K562 (cell line): ENCODE measurements at regions not wholly inside any gene's neighbourhood (a gene's known extent, or its start where the extent isn't known, plus 50 kb on each side); places are given as distances from the start of the nearest gene placed in this dataset.

Source experiments
- ATAC-seq: fragments of 200-7000 bp; cut with Tn5 transposase; 3 replicates; pipeline ENCODE4 v1.9.1; 2020; ENCODE audit warnings: moderate library complexity
- BruUV-seq: library from RNA; stranded (reverse); fragments of 400-500 nt; replicated peaks from 2 replicates; lab custom pipeline; 2021; lab: Mats Ljungman, UMichigan
- CTCF ChIA-PET: fragments of 300-600 bp; formaldehyde crosslinking; extraction: SDS; loops from one replicate; lab custom pipeline; 2021; ENCODE audit warnings: low intra/inter-chr PET ratio; lab: Yijun Ruan, JAX
- POLR2A ChIA-PET: fragments of 300-600, 350-650 bp; sonication (Branson Sonifier 250); formaldehyde crosslinking; extraction: SDS; loops from one replicate; lab custom pipeline; 2021; ENCODE audit warnings: antibody characterized with exemption, inconsistent platforms; lab: Yijun Ruan, JAX
- DNase-seq, 4 experiments: peaks; one replicate each; pipeline versions ENCODE4 v3.0.0 to v3.0.0-alpha.2; 2011 to 2018; ENCODE audit warnings: low spot score in 3 of 4, mixed read lengths in 3 of 4; ENCODE audit errors: extremely low read depth in 1 of 4
- FAIRE-seq: peaks from 2 replicates; lab custom pipeline; 2011; peaks lifted over from hg19 to GRCh38; lab: Jason Lieb, UNC
- H2AFZ ChIP-seq: 2 replicates; pipeline ENCODE4 v1.6.0; 2011; ENCODE audit warnings: low read depth, low read length, control low read depth, inconsistent platforms
- H3K27ac ChIP-seq: fragments of 200-600 bp; 3 replicates; pipeline ENCODE4 v1.8.0; 2011; ENCODE audit warnings: low read depth, mild to moderate bottlenecking, control low read depth, inconsistent platforms, low read length, moderate library complexity, mixed read lengths; ENCODE audit errors: extremely low read depth
- H3K27me3 ChIP-seq, 2 experiments: fragments of 300-600 bp in 1 of 2; 2 replicates in 1 of 2; 3 replicates in 1 of 2; pipeline versions ENCODE4 v1.6.0 to v1.8.0; 2011; ENCODE audit warnings: inconsistent platforms in 2 of 2, low read length in 2 of 2, mild to moderate bottlenecking in 1 of 2, mixed read lengths in 1 of 2, moderate library complexity in 1 of 2; ENCODE audit not compliant: control insufficient read depth in 2 of 2, insufficient read depth in 2 of 2
- H3K36me3 ChIP-seq: fragments of 300-600 bp; 3 replicates; pipeline ENCODE4 v1.8.0; 2011; ENCODE audit warnings: mild to moderate bottlenecking, low read length, inconsistent platforms; ENCODE audit not compliant: control insufficient read depth, insufficient read depth
- H3K4me1 ChIP-seq, 2 experiments: fragments of 200-600 bp in 1 of 2; replicated peaks in 1 of 2; 2 replicates in 1 of 2; 3 replicates in 1 of 2; pipeline versions ENCODE4 v1.5.1 to v1.8.0; 2011; ENCODE audit warnings: inconsistent platforms in 2 of 2, low read length in 2 of 2, mild to moderate bottlenecking in 1 of 2, mixed read lengths in 1 of 2, moderate library complexity in 1 of 2; ENCODE audit not compliant: control insufficient read depth in 2 of 2, insufficient read depth in 2 of 2
- H3K4me2 ChIP-seq: 2 replicates; pipeline ENCODE4 v1.6.1; 2011; ENCODE audit warnings: low read length, control low read depth, inconsistent platforms, mixed read lengths; ENCODE audit not compliant: insufficient read depth
- H3K4me3 ChIP-seq: fragments of 200-600 bp; sonication (generic), shearing (Covaris generic); 2 replicates; pipeline ENCODE4 v1.5.1; 2016; ENCODE audit warnings: control low read depth, inconsistent platforms
- H3K79me2 ChIP-seq: fragments of 200-600 bp; 3 replicates; pipeline ENCODE4 v1.8.0; 2011; ENCODE audit warnings: low read length, inconsistent platforms; ENCODE audit not compliant: control insufficient read depth, insufficient read depth
- H3K9ac ChIP-seq, 2 experiments: 2 replicates each; pipeline versions ENCODE4 v1.6.0 to v1.6.1; 2011; ENCODE audit warnings: low read depth in 2 of 2, low read length in 2 of 2, control low read depth in 1 of 2, inconsistent platforms in 1 of 2, mild to moderate bottlenecking in 1 of 2, mixed read lengths in 1 of 2; ENCODE audit not compliant: insufficient read depth in 1 of 2
- H3K9me1 ChIP-seq: one replicate; pipeline ENCODE4 v1.6.0; 2011; ENCODE audit warnings: inconsistent platforms, mild to moderate bottlenecking, low read length, moderate library complexity; ENCODE audit not compliant: control insufficient read depth, insufficient read depth
- H3K9me3 ChIP-seq: replicated peaks from 2 replicates; pipeline ENCODE4 v1.5.1; 2011; ENCODE audit warnings: low read depth, low read length, inconsistent platforms; ENCODE audit not compliant: control insufficient read depth, insufficient read depth
- H4K20me1 ChIP-seq: replicated peaks from 2 replicates; pipeline ENCODE4 v1.6.1; 2011; ENCODE audit warnings: low read length, inconsistent platforms, mixed read lengths; ENCODE audit not compliant: control insufficient read depth, insufficient read depth
- CBFA2T2 ChIP-seq: fragments of 450-650 bp; conservative IDR thresholded peaks from 2 replicates; pipeline ENCODE4 v1.6.1; 2017; ENCODE audit warnings: mild to moderate bottlenecking
- SNIP1 ChIP-seq: fragments of 450-650 bp; IDR thresholded peaks from 2 replicates; pipeline ENCODE4 v1.7.1; 2017; ENCODE audit warnings: low read depth, mild to moderate bottlenecking
- SRSF9 ChIP-seq: fragments of 200-400 bp; formaldehyde crosslinking; IDR thresholded peaks from 2 replicates; pipeline ENCODE4 v1.6.1; 2017; ENCODE audit warnings: low read depth, low read length, borderline replicate concordance
- ZKSCAN1 ChIP-seq: fragments of 150-350 bp; IDR thresholded peaks from 2 replicates; pipeline ENCODE4 v1.6.1; 2016; ENCODE audit warnings: low read depth, low read length
- WGBS: fragments of 100-300 bp; shearing (Covaris generic); methylation state at CpG from one replicate; pipeline ENCODE4 v1.1.6; 2016; ENCODE audit warnings: low coverage, mixed read lengths; ENCODE audit not compliant: insufficient coverage; ENCODE audit errors: missing lambda C conversion rate; 5-methylcytosine and 5-hydroxymethylcytosine counted together
- in situ Hi-C: fragments of 300-500 bp; cut with MboI; formaldehyde crosslinking; loops from 4 replicates; pipeline ENCODE4 v1.15.0; 2018; ENCODE audit warnings: inconsistent platforms, mixed read lengths
- intact Hi-C: fragments of 100-400 bp; cut with micrococcal nuclease; formaldehyde crosslinking; loops from 2 replicates; pipeline ENCODE4 v1.14.2; 2022
- TF ChIP-seq, protein P1 (sequence below): fragments of 450-650 bp; formaldehyde crosslinking; IDR thresholded peaks from 2 replicates; pipeline ENCODE4 v1.4.0; 2020; ENCODE audit warnings: mild to moderate bottlenecking, mixed read lengths

DNA sequence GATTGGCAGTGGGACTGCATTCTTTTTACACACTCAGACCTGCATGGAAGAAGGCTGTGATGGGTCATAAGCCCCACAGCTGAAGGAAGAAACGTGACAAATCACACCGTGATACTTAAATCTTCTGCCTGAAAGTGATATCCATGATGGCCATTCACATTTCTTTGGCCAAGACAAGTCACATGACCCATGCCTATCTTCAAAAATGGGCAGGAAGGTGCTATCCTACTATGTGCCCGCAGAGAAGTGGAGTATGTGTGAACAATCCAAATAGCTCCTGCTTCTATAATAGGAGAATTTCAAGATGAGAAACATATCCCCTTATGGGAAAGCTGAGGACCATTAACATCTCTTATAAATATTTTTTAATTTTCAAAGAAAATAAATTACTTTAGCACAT, 56.6 kb upstream of the TEAD1 start:
- Histone ChIP-seq H2AFZ (no peak overlapping the region), H3K27ac (no peak overlapping the region), H3K9ac (no peak overlapping the region), H3K9me1 (no peaks in the 10 kb centered on the region), H3K4me1 (no peaks in the 10 kb centered on the region), H3K4me2 (no peak overlapping the region), H3K9me3 (0 out of 2 replicates have a peak, but pooled peaks cover 2% of the 10 kb centered on the region), H3K36me3 (no peaks in the 10 kb centered on the region), H4K20me1 (no peaks in the 10 kb centered on the region), H3K79me2 (no peaks in the 10 kb centered on the region), H3K27me3 (no peaks in the 10 kb centered on the region), H3K4me3 (no peak overlapping the region)
- ChIA-PET CTCF (no interaction called here), POLR2A (no interaction called here)
- DNase-seq (no peak), FAIRE-seq (no peak), ATAC-seq (no peak)
- TF ChIP-seq CBFA2T2 (no peak), SRSF9 (no peak), SNIP1 (no peak), ZKSCAN1 (peak; percentile 76)
- TF ChIP-seq, protein P1, sequence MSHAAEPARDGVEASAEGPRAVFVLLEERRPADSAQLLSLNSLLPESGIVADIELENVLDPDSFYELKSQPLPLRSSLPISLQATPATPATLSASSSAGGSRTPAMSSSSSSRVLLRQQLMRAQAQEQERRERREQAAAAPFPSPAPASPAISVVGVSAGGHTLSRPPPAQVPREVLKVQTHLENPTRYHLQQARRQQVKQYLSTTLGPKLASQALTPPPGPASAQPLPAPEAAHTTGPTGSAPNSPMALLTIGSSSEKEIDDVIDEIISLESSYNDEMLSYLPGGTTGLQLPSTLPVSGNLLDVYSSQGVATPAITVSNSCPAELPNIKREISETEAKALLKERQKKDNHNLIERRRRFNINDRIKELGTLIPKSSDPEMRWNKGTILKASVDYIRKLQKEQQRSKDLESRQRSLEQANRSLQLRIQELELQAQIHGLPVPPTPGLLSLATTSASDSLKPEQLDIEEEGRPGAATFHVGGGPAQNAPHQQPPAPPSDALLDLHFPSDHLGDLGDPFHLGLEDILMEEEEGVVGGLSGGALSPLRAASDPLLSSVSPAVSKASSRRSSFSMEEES, result peak; percentile 71
- intact Hi-C loops (no loop called here), in situ Hi-C loops (no loop called here)
- no TSS peak for BruUV-seq
- WGBS, result 35% methylated on average over 3 of the region's 3 CpGs
